Stimulated activated CD8-positive, alpha-beta memory T cell treated with anti-CD3 and anti-CD28 coated beads, Interleukin-15, amount 100 ng/mL, for 48 hours (primary cell): ENCODE measurements at regions not wholly inside any gene's neighbourhood (a gene's known extent, or its start where the extent isn't known, plus 50 kb on each side); places are given as distances from the start of the nearest gene placed in this dataset.
"Not testable (repeated sequence)": the region's sequence is repeated elsewhere in the genome, so short reads cannot be mapped to it uniquely, and the experiment has no call there.

Source experiments
- DNase-seq, 2 donors: peaks; one replicate each; pipeline ENCODE4 v3.0.0-alpha.2; 2020; ENCODE audit warnings: low read depth in 2 of 2

DNA sequence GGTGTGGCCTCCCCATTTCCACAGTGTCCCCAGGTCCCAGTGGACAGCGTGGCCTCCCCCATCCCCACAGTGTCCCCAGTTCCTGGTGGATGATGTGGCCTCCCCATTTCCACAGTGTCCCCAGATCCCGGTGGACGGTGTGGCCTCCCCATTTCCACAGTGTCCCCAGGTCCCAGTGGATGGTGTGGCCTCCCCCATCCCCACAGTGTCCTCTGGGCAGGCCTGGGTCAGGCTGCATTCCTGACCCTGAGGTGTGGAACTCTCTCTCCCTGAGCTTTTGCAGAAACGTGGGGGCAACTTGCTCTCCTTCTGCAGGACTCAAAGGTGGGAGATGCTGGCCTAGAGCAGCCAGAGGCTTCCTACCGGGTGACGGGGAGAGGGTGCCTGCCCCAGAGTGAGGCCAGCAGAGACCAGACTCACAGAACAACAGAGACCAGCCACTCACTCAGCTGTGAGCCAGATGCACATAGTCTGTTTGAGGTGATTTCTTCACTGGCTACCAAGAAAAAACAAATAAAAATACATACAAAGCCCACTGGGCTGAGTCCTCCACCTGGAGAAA, 85.8 kb upstream of the FGF3 start:
- DNase-seq: no peak

DNA sequence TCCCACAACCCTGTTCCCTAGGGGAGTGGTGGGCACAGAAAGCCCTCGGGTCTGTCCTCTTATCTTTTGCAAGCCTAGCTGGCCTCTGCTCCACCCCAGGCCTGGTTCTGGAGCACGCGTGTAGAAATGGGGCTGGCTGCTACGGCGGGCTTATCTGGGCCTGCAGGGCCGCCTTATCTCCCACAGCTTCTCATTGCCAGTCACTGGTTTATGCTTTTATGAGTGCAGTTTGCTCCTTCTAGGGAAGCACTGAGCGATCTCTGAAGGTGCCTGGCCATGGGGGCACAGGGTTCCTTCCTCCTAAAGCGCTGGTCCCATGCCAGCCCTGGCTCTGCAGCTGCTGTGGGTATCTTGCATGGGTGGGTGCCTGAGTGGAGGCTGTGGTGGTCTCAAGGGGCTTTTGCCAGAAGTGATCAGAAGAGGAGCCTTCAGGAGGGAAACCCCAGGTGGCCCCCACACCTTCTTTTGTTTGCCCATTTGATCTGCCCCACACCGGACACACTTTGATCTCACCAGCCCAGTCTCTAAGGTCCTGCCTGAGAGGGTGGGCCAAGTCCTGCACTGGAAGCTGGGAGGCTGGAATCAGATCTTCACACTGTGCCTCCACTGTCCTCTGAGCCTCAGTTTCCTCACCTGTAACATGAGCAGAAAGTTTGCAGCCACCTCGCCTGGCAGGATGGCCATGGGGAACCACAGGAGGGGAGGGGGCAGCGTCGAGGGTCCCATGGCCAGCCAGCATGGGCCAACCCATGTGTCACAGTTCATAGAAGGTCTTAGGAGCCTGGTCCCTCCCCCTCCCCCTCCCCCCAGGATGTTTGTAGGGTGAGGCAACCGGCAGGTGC, 86.6 kb upstream of the FGF3 start:
- no peak for DNase-seq

DNA sequence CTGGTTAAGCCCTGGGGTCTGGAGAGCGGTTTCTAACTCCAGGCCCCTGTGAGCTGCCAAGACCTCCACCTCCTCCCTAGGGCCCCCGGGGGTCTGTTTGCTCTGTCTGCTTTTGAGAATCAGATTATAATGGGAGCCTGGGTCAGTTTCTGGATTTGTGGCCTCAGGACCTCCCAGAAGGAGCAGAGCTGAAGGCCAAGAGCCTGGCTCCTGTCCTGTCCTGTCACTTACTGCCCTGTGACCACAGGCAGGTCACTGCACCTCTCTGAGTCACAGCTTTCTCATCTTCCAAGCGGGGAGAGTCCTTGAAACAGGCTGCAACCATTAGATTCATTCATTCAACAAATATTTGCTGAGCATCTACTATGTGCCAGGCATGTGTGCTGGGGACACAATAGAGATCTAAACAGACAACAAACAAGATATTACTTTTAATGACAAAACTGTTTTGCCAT, 87.3 kb upstream of the FGF3 start:
- DNase-seq: no peak

DNA sequence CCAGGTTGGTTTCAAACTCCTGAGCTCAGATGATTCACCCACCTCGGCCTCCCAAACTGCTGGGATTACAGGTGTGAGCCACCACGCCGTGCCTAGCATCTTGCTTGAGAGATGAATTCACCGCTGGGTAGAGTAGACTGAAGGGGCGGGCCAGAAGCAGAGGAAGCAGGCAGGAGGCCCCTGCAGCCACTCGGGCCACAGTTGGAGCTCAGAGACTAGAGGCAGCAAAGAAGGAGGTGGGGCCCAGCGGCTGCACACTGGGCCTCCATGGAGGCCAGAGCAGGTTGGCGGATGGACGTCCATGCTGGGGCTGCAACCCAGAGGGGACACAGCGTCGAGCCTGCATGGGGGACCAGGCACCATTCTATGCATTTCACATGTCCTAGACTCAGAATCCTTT, 88.4 kb upstream of the FGF3 start:
- DNase-seq: no peak

DNA sequence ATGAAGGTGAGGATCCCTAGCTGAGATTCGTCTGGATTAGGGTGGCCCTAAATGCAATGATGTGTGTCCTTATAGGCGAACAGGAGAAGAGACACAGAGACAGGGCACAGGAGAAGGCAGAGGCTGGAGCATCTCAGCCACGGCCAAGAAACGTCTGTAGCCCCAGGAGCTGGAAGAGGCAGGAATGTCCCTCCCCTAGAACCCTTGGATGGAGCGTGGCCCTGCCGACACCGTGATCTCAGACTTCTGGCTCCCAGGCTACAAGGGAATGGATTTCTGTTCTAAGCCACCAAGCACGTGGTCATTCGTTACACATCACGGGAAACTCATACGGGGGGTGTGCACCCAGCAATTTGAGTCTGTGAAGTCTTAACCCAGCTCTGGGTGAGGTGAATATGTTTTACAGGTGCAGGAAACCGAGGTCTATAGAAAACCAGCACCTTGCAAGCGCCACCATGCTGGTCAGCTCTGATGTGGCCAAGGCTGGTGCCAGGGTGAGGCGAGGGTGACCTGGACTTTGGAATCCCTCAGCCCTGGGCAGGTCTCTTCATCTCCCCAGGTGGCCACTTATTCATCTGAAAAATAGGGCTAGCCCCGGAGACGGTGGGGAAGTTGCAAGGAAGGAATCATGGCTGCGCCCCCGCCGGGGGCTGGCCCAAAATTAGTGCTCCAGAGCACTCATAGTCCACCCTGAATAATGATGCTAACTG, 89.5 kb upstream of the FGF3 start:
- DNase-seq: no peak

DNA sequence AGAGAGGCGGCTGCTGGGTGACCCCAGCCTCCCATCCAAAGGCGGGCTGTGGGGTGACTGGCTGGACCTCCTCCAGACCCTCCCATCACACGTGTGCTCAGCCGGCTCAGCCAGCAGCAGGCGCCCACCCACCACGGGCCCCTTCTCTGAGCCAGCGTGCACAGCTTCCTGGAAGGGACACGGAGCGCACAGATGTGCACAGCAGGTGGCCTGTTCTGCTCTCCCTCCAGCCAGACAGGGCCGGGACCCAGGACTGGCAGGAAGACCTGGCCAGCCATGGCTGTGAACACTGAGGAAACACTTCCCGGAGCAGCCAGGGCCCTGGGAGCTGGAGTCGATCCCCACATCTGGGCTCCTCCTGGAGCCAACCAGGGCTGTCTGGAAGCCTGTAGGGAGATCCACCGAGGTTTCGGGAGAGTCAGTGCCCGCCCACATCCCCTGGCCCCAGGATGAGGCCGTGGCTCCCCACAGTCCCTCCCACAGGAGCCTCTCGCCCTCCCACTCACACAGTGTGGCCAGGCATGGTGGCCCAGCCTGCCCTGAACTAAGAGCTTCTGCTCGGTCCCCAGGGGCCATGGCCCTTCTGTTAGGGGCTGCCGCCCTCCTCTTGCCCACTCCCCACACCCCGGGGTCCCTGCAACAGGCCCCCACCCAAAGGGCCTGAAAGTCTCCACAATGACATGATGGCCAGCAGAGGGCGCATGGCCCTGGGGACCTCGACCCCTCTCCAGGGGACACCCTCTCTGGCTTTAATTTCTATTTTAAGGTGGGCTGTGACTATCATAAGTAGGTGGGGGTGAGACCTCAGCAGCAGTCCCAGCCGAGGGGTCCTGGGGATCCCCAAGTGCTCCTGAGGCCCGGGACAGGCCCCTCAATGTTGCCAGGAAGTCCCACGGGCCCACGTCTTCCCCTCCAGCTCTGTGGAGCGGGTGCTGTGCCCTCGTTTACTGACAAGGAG, 90.6 kb upstream of the FGF3 start:
- DNase-seq: no peak

DNA sequence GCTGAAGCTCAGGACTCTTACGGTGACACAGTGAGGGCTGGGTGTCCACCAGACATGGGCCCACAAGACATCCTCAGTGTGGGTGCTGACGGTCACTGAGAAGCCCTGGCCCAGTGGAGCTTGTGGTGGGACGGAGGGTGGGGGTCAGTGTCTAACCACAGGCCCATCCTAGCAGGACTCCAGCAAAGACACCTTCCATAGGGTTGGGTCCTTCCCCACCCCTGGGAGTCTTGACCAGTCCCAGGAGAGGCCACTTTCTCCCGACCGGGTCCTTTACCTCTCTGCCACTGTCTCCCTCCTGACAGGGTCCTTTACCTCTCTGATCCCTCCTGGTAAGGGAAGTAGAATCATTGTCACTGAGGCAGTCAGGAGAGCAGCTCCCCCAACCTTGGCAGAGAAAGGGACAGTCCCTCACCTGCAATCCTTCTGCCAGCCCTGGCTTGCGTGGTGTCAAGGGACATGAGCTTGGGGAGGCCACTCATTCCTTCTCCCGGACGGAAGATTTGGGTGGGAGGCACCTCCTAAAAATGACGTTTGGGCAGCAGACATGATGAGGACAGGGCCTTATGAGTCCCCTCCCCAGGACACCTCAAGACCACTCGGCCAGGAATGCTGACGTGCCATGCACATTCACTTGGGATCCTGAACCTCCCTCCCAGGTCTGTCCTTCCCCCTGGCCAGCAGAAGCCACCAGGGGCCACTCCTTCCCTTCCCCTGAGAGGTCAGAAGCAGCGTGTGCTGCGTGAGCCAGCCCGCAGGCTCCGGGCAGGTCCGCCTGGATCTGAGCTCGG, 91.5 kb upstream of the FGF3 start:
- no peak for DNase-seq

DNA sequence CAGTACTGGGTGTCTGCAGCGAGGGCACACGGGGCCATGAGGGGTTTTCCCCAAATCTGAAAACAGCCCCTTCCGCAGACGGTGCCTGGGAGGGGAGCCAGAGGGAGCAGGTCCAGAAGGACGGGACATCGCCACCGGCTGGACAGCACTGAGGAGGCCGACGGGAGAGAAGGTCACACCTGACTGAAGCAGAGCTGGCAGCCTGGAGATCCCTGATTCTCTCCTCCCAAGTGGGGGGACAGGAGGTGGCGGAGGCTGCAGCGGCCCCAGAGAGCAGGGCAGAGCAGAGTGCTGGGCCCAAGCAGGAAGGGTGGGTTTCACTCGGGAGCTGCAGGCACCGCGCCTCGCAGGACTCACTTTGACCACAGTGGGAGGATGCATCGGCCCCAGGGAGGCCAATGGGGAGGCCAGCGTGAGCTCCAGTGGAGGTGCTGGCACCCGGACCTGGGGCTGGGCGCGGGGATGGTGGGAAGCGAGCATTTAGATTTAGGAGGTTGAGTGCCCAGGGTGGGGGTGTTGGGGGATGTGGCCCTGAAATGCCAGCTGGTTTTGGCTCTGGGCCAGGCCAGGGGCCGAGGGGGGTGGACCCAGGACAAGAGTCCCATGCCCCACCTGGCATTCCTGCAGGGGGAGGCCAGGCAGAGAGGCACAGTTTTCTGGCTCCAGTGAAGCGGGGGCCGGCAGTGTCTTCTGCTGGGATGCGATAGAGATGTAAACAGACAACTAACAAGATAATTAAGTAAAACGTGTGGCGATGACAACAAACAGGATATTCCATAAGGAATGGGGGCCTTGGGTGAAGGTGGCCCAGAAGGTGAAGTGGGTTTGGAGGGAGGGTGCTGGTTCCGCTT, 92.3 kb upstream of the FGF3 start:
- no peak for DNase-seq

DNA sequence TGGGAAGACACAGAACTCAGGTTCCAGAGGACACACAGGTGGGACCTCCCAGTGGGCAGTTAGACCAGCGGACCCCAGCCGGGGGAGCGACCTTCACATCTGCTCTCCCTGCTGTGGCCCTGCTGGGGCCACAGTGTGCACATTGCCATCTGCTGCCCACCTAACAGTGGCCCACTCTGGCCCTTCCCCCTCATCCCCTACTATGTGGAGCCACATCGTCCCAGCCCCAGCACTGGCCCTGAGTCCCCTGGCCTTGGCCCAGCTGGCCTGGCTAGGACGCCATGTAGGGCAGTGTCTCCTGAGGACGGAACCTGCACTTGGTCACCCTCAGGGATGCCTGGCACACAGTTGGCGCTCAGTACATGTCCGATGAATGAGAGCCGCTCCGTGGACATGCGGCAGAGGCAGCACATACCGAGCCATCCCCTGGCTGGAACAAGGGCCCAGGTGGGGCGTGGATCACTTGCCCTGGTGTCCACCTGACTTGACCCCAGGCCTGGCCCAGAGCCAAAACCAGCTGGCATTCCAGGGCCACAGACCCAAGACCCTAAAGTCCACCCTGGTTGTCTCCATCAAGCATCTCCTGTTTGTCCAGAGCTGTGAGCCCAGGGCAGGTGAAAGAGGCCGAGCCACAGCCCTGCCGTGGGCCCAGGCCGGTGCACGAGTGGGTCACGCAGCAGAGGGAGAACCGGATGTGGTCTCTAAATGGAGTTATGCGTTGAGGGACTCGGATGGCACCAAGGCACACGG, 93.1 kb upstream of the FGF3 start:
- DNase-seq: no peak

DNA sequence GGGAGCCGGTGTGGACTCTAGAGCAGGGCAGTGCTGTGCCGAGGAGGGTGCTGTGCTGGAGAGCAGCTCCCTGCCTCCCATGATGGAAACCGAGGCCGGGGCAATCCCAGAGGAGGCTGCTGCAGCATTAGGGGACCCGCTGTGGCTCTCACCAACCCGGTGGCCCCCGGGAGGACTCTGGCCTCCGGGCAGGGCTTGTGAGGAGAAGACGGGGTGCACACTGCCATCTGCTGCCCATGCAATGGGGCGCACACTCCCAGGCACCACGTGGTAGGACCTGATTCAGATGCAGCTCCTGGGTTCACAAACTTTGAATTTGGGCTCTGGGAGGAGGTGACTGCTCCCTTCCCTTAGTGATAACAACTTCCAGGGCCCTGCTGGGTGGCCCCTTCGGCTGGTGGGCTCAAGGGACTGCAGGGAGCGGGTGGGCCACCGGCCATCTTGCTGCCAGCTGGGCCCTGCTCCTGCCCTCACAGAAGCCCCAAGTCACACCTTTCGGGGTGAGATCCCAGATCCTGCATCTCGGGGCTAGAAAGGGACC, 93.8 kb upstream of the FGF3 start:
- no peak for DNase-seq

DNA sequence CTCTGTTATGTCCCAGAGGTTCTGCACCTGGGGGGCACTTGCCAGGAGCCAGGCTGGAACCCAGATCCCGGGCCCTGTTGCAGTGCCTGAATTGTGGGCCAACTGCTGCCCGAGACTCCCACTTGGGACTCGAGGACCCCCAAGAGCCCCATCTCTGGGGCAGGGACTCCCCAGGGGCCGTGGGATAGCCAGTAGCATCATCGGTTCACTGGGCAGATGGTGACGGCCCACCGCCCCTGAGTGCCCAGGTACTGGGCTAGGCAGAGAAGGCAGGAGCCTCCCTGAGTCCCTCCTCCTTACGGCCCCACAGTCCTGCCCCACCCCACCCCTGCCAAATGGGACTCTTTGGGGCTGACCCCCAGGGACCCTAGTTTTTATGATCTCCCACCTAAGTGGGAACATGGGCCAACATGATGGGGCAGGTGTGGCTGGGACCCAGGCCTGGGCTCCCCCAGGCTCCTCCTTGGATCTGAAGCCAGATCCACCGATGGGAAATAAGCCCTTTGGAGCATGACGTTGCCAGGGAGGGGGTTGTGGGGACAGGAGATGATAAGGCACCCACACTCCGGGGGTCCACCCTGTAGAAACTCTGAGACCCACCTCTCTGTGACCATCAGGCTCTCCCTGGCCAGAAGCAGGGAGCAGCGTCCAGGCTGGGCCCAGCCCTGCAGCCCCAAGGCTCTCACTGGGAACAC, 94.5 kb upstream of the FGF3 start:
- DNase-seq: no peak

DNA sequence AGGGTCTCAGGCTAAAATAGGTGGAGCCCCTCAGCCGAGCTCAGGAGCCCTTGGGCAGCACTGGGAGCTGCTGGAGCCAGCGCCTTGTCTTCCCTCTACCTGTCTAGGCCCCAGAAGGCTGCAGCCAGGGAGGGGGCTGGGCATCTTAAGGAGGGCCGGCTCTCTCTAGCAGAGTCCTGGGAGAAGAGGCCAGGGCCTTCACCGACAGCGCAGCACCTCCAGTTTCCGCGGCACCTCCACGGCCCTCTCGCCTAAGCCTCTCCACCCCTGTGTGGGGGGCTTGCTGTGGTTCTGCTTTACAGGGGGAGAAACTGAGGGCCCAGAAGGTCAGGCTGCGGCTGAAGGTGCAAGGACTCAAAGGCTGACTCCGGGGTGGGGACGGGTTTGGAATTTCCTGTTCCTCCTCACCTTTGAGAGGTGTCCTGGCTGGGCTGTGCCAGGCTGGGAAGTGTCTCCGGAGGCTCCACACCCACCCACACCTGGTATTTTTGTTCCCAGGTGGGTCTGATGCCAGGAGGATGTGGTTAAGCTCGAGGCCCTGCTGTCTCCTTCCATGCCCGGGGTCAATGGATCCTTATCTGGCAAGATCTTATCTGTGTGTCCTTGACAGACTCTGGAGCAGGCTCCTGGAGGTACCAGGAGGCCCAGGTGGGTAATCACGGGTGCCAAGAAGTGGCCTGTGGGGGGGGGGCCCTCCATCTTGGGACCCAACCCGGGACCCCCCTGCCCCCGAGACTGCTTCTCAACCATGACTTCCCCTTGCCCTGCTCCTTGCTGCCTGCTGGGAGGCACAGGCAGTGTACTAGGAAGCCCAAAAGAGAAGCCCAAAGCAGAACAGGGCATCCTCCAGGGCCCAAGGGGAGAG, 95.3 kb upstream of the FGF3 start:
- DNase-seq: no peak

DNA sequence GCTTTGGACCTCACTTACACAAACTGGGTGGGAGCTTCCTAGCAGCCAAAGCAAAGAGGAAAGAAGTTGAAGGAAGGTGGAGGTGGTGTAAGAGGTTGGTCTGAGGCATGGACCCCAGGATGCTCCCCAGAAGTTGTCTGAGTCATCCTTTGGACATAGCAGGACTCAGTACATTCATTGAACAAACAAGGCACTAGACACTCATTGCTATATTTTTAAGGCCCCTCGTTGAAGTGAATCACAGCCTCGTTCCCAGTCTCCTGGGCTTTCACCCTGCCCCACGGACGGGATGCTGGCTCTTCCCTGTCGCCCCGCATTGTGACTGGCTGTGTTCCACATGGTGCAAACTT, 95.9 kb upstream of the FGF3 start:
- DNase-seq: no peak

DNA sequence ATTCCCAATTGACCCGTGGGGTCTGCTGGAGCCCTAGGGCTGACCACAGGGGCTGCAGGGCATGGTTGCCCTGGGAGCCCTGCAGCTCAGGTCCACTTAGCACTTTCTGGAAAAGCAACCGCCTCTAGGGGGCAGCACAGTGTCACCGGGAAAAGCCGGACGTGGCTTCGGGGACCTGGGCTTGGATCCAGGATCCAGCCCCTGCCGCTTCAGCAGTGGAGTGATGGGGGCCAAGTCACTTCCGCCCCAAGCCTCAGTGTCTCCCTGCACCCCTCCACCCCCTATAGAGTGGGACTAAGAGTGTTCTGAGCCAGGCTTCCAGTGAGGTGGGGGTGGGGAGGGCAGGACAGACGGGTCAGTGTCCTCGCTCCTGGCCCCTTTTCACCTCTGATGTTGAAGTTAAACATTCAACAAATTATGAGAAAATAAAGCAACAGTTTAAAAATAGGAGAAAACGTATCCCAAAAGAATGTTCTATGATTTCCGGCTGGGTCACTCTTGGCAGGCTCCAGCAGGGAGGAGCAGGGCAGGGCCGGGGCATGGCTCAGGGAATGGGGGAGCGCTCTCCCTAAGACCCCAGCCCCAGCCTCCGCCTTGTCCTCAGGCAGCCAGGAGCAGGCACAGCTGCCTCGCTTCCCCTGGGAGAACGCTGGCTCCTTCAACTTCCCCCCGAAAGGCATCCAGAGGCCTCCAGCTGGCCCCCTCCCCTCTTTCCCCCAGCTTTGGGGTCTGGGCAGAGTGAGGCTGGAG, 96.5 kb upstream of the FGF3 start:
- peak; percentile 15 to 32 for DNase-seq

DNA sequence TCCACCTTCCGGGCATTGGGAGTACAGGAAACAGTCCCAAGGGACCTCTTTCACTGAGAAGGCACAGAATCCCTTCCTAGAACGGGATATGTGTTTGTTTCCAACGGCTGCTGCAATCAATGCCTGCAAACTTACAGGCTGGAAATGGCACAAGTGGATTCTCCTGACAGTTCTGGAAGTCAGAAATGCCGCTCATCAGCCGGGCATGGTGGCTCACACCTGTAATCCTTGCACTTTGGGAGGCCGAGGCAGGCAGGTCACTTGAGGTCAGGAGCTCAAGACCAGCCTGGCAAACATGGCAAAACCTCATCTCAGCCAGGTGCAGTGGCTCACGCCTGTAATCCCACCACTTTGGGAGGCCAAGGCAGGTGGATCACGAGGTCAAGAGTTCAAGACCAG, 97.0 kb upstream of the FGF3 start:
- not testable (repeated sequence) for DNase-seq

DNA sequence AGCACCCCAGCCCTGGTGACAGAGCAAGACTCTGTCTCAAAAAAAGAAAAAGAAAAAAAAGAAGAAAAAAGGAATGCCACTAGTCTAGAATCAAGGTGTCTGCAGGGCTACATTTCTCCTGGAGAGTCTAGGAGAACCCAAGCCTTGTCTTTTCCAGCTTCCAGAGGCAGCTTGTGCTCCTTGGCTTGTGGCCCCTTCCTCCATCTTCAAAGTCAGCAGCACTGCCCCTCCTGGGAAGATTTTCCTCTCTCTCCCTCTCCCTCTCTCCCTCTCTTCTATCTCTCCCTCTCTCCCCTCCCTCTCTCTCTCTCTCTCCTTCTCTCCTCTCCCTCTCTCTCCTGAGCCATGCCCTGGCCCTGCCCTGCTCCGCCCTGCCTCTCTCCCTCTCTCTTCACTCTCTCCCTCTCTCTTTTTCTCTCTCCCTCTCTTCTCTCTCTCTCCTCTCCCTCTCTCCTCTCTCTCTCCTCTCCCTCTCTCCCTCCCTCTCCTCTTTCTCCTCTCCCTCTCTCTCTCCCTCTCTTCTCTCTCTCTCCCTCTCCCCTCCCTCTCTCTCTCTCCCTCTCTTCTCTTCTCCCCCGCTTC, 97.7 kb upstream of the FGF3 start:
- DNase-seq: no peak
